Esophagus muscularis mucosa (tissue), 4 donors: ENCODE measurements at regions not wholly inside any gene's neighbourhood (a gene's known extent, or its start where the extent isn't known, plus 50 kb on each side); places are given as distances from the start of the nearest gene placed in this dataset.

Experiments
- DNase-seq: peaks from one replicate; pipeline ENCODE4 v3.0.0-alpha.2; 2017; ENCODE audit errors: extremely low spot score
- H3K27ac ChIP-seq, 4 donors: fragments of 200-600 bp; sonication (generic); replicated peaks in 1 of 4; 1 replicate in 3 of 4; 2 replicates in 1 of 4; pipeline ENCODE4 v1.5.1; 2016 to 2019; ENCODE audit warnings: mild to moderate bottlenecking in 1 of 4
- H3K27me3 ChIP-seq, 4 donors: fragments of 200-600 bp; sonication (generic); one replicate each; pipeline versions ENCODE4 v1.5.1 to v1.6.0; 2016 to 2019
- H3K36me3 ChIP-seq, 4 donors: fragments of 200-600 bp; sonication (generic); one replicate each; pipeline ENCODE4 v1.5.1; 2016 to 2019
- H3K4me1 ChIP-seq, 4 donors: fragments of 200-600 bp; sonication (generic); one replicate each; pipeline ENCODE4 v1.5.1; 2016 to 2019
- H3K4me3 ChIP-seq, 4 donors: fragments of 200-600 bp; sonication (generic); 1 replicate in 2 of 4; 2 replicates in 2 of 4; pipeline ENCODE4 v1.5.1; 2016 to 2019; ENCODE audit warnings: mild to moderate bottlenecking in 4 of 4, moderate library complexity in 1 of 4
- H3K9me3 ChIP-seq, 4 donors: fragments of 200-600 bp; sonication (generic); 1 replicate in 3 of 4; 2 replicates in 1 of 4; pipeline ENCODE4 v1.5.1; 2016 to 2019
- CTCF ChIP-seq, 3 experiments: fragments of 200-600 bp in 2 of 3; fragments of 450-650 bp in 1 of 3; sonication (generic) in 2 of 3; IDR thresholded peaks; one replicate each; pipeline ENCODE4 v1.5.1; 2017 to 2019; ENCODE audit warnings: antibody characterized with exemption in 3 of 3, mild to moderate bottlenecking in 2 of 3, moderate library complexity in 1 of 3
- EP300 ChIP-seq: sonication (generic); formaldehyde crosslinking; IDR thresholded peaks from one replicate; pipeline ENCODE4 v1.6.1; 2017; ENCODE audit warnings: antibody characterized with exemption
- POLR2A ChIP-seq: fragments of 450-650 bp; IDR thresholded peaks from one replicate; pipeline ENCODE4 v1.6.1; 2017; ENCODE audit warnings: antibody characterized with exemption, moderate library complexity, mild to moderate bottlenecking, low read depth
- POLR2AphosphoS5 ChIP-seq, 2 donors: sonication (generic); formaldehyde crosslinking; IDR thresholded peaks; one replicate each; pipeline ENCODE4 v1.6.1; 2017; ENCODE audit warnings: antibody characterized with exemption in 2 of 2
- WGBS: methylation state at CpG from one replicate; pipeline ENCODE4 v1.1.5; 2018; 5-methylcytosine and 5-hydroxymethylcytosine counted together
- intact Hi-C: fragments of 100-400 bp; cut with DNase I; formaldehyde crosslinking; loops from one replicate; pipeline ENCODE4 v1.15.1; 2023

GRCh38 chr9:90958328-90958727, 156.7 kb downstream of the SYK start:
- Histone ChIP-seq H3K4me1 (no peaks in the 10 kb centered on the region), H3K27me3 (peaks cover 0 to 7% (median 0%) of the 10 kb centered on the region in 4 donors), H3K36me3 (no peaks in the 10 kb centered on the region), H3K9me3 (no peaks in the 10 kb centered on the region), H3K4me3 (no peak overlapping the region), H3K27ac (no peak overlapping the region)
- intact Hi-C loops: no loop called here
- DNase-seq: no peak
- 53% methylated on average over 2 of the region's 2 CpGs for WGBS
- TF ChIP-seq POLR2A (no peak), EP300 (no peak), POLR2AphosphoS5 (IDR thresholded peaks at IDR 0.05) (no peak), CTCF (IDR thresholded peaks at IDR 0.05) (no peak)

- DNase-seq: no peak
- intact Hi-C loops: no loop called here
- no peaks in the 10 kb centered on the region for H3K36me3 ChIP-seq
- TF ChIP-seq POLR2A (no peak), POLR2AphosphoS5 (IDR thresholded peaks at IDR 0.05) (no peak), CTCF (IDR thresholded peaks at IDR 0.05) (no peak), EP300 (no peak)
- no peak overlapping the region for H3K4me3 ChIP-seq
- H3K27ac ChIP-seq: no peak overlapping the region
- peaks cover 0 to 9% (median 3%) of the 10 kb centered on the region in 4 donors for H3K4me1 ChIP-seq
- no peaks in the 10 kb centered on the region for H3K9me3 ChIP-seq
- peaks cover 0 to 11% (median 0%) of the 10 kb centered on the region in 4 donors for H3K27me3 ChIP-seq
- 69% methylated on average over 5 of the region's 5 CpGs for WGBS
Observed at GRCh38 chr9:90960941-90961340, 159.3 kb downstream of the SYK start.

GRCh38 chr9:90961375-90961774, 159.8 kb downstream of the SYK start:
- no peak for DNase-seq
- no peak for TF ChIP-seq EP300
- TF ChIP-seq POLR2A: no peak
- no peak for TF ChIP-seq CTCF (IDR thresholded peaks at IDR 0.05)
- TF ChIP-seq POLR2AphosphoS5 (IDR thresholded peaks at IDR 0.05): no peak
- Histone ChIP-seq H3K4me3 (no peak overlapping the region), H3K27ac (no peak overlapping the region), H3K27me3 (peaks cover 0 to 11% (median 0%) of the 10 kb centered on the region in 4 donors), H3K9me3 (no peaks in the 10 kb centered on the region), H3K36me3 (no peaks in the 10 kb centered on the region), H3K4me1 (peaks cover 0 to 9% (median 3%) of the 10 kb centered on the region in 4 donors)
- WGBS: 48% methylated on average over 8 of the region's 10 CpGs
- intact Hi-C loops: no loop called here

- intact Hi-C loops: no loop called here
- 61% methylated on average over 25 of the region's 26 CpGs for WGBS
- DNase-seq: no peak
- H3K4me3 ChIP-seq: peak overlapping the region in 3 of 4 donors; percentile 22 to 29 (median 27)
- H3K27ac ChIP-seq: peak overlapping the region in 1 of 4 donors; percentile 24
- no peak for TF ChIP-seq EP300
- no peak for TF ChIP-seq CTCF (IDR thresholded peaks at IDR 0.05)
- TF ChIP-seq POLR2A: no peak
- peaks cover 0 to 9% (median 3%) of the 10 kb centered on the region in 4 donors for H3K4me1 ChIP-seq
- H3K27me3 ChIP-seq: peaks cover 0 to 11% (median 0%) of the 10 kb centered on the region in 4 donors
- H3K9me3 ChIP-seq: no peaks in the 10 kb centered on the region
- H3K36me3 ChIP-seq: no peaks in the 10 kb centered on the region
Observed at GRCh38 chr9:90964101-90965020, 162.7 kb downstream of the SYK start.
